Fibroblast of mammary gland (primary cell): ENCODE measurements at regions not wholly inside any gene's neighbourhood (a gene's known extent, or its start where the extent isn't known, plus 50 kb on each side); places are given as distances from the start of the nearest gene placed in this dataset.

Source experiments
- DNase-seq: peaks from one replicate; pipeline ENCODE4 v3.0.0-alpha.2; 2010; ENCODE audit warnings: low read depth
- H3K4me3 ChIP-seq: 2 replicates; pipeline ENCODE4 v1.5.1; 2011; ENCODE audit warnings: low read depth, mild to moderate bottlenecking, low read length, moderate library complexity; ENCODE audit not compliant: control insufficient read depth
- CTCF ChIP-seq: conservative IDR thresholded peaks from 2 replicates; pipeline ENCODE4 v1.5.1; 2011; ENCODE audit warnings: low read depth, low read length, inconsistent platforms; ENCODE audit not compliant: control insufficient read depth, insufficient read depth

GRCh38 chr21:35969281-35969680, 91.0 kb downstream of the SETD4 start:
- no peak for DNase-seq
- no peak for TF ChIP-seq CTCF
- H3K4me3 ChIP-seq = no peak overlapping the region

GRCh38 chr21:35968564-35968963, 91.8 kb downstream of the SETD4 start:
- no peak overlapping the region for H3K4me3 ChIP-seq
- TF ChIP-seq CTCF = no peak
- no peak for DNase-seq

- H3K4me3 ChIP-seq = no peak overlapping the region
- no peak for DNase-seq
- no peak for TF ChIP-seq CTCF
Observed at GRCh38 chr21:35965699-35966098, 94.6 kb downstream of the SETD4 start.

- peak; percentile 42 for DNase-seq
- H3K4me3 ChIP-seq = no peak overlapping the region
- TF ChIP-seq CTCF = no peak
Observed at GRCh38 chr21:35963920-35964451, 96.3 kb downstream of the SETD4 start.

GRCh38 chr21:35962917-35963316, 97.4 kb downstream of the SETD4 start:
- DNase-seq = no peak
- H3K4me3 ChIP-seq = no peak overlapping the region
- no peak for TF ChIP-seq CTCF

- TF ChIP-seq CTCF = no peak
- DNase-seq = no peak
- no peak overlapping the region for H3K4me3 ChIP-seq
Observed at GRCh38 chr21:35954066-35954465, 106.3 kb downstream of the SETD4 start.

GRCh38 chr21:35953597-35953996, 106.7 kb downstream of the SETD4 start:
- H3K4me3 ChIP-seq = no peak overlapping the region
- DNase-seq = no peak
- TF ChIP-seq CTCF = no peak
